ENCODE measurements at regions not wholly inside any gene's neighbourhood (a gene's known extent, or its start where the extent isn't known, plus 50 kb on each side); places are given as distances from the start of the nearest gene placed in this dataset.

DNA sequence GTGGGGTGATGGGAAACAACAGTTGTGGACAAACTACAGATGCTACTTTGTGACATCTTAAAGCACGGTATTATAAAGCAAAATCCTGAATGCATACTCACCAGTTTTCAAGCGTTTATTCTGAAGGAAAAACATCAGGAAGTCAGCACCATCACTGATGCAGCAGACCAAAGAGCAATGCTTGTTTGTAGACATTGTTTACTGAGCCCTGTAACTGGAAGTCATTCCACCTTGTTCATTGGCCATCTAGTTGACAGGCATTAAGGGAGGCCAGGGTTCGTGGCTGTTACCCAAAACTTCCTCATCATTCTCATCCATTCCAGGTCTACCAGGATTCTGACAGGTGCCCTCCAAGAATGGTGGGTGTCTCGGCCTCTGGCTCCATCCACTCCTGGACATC, 55.3 kb upstream of the FAM204A start:
- peaks cover 2% of the 10 kb centered on the region for H3K4me1 Mint-ChIP-seq (ENCODE audit: low read depth)
- H3K27me3 Mint-ChIP-seq, result no peaks in the 10 kb centered on the region
- TF ChIP-seq, protein P1, sequence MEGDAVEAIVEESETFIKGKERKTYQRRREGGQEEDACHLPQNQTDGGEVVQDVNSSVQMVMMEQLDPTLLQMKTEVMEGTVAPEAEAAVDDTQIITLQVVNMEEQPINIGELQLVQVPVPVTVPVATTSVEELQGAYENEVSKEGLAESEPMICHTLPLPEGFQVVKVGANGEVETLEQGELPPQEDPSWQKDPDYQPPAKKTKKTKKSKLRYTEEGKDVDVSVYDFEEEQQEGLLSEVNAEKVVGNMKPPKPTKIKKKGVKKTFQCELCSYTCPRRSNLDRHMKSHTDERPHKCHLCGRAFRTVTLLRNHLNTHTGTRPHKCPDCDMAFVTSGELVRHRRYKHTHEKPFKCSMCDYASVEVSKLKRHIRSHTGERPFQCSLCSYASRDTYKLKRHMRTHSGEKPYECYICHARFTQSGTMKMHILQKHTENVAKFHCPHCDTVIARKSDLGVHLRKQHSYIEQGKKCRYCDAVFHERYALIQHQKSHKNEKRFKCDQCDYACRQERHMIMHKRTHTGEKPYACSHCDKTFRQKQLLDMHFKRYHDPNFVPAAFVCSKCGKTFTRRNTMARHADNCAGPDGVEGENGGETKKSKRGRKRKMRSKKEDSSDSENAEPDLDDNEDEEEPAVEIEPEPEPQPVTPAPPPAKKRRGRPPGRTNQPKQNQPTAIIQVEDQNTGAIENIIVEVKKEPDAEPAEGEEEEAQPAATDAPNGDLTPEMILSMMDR (IDR thresholded peaks at IDR 0.05; ENCODE audit: unreplicated experiment), result no peak
- peaks cover 9% of the 10 kb centered on the region for H3K9me3 Mint-ChIP-seq (ENCODE audit: low read depth)
- no peak overlapping the region for H3K4me3 Mint-ChIP-seq (ENCODE audit: low read depth)
- H3K27ac Mint-ChIP-seq, result no peak overlapping the region
- DNase-seq (ENCODE audit: low spot score, unreplicated experiment), result no peak
- no peaks in the 10 kb centered on the region for H3K36me3 Mint-ChIP-seq (ENCODE audit: insufficient read depth)

DNA sequence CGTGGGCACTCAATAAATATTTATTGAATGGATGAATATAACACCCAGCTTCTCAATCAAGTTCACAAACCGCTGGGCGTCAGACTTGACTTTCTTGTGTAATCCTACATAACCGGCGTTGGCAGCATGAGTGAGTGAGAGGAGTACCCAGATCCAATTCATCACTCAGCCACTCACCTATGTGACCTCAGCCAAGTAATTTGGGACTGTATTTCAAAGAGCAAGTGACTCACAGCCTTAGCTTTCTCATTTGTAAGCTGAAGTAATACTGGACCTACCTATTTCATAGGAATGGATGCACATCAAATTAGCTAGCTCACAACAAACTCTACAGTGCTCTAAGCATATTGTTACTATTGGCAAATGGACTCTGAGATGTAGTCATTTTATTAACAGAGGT, 53.8 kb upstream of the FAM204A start:
- Mint-ChIP-seq H3K4me3 (ENCODE audit: low read depth) (no peak overlapping the region), H3K36me3 (ENCODE audit: insufficient read depth) (no peaks in the 10 kb centered on the region), H3K9me3 (ENCODE audit: low read depth) (no peaks in the 10 kb centered on the region), H3K27me3 (no peaks in the 10 kb centered on the region), H3K4me1 (ENCODE audit: low read depth) (peaks cover 2% of the 10 kb centered on the region), H3K27ac (no peak overlapping the region)
- no peak for DNase-seq (ENCODE audit: low spot score, unreplicated experiment)
- TF ChIP-seq, protein P1 (IDR thresholded peaks at IDR 0.05; ENCODE audit: unreplicated experiment), result no peak

DNA sequence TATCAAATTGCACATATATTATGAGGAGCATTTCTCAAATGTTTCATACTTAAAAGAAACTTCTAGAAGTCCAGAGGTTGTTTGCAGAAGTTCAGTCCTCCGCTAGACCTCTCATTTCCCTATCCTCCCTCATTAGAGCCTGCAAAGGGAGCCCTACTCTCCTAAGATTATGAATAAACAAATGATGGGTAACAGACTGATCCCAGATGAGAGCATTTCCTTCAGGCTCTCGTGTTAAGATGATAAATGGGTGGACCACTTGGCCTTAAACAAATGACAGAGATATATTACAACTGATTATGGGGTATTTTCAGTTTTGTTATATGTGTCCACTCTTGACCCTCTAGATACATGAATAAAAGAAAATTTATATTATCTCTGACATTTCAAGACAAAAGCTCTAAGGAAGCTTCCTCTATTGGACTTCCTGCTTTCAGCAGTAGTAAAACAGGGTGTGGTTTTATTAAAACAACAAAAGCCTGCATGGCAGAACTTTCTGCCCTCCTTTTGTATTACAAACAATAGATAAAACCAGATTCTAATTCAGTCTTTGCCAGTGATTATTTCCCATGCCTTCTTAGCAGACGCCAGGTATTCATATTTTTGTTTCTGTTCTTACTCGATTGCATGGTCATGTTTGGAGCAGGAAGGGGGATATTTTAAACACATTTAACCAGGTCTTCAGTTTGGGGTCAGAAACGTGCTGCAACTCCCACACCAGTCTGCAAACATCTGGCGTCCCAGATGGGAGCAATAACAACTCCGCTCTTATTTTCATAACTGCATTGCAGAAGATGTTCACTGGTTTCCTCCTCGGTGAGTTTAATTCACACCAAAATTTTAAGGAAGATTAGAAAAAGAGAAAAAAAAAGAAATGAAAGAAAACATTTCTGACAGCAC, 52.4 kb upstream of the FAM204A start:
- no peak for DNase-seq (ENCODE audit: low spot score, unreplicated experiment)
- Mint-ChIP-seq H3K9me3 (ENCODE audit: low read depth) (no peaks in the 10 kb centered on the region), H3K27ac (no peak overlapping the region), H3K36me3 (ENCODE audit: insufficient read depth) (no peaks in the 10 kb centered on the region), H3K4me1 (ENCODE audit: low read depth) (peaks cover 2% of the 10 kb centered on the region), H3K4me3 (ENCODE audit: low read depth) (no peak overlapping the region), H3K27me3 (no peaks in the 10 kb centered on the region)
- TF ChIP-seq, protein P1 (IDR thresholded peaks at IDR 0.05; ENCODE audit: unreplicated experiment), result no peak

DNA sequence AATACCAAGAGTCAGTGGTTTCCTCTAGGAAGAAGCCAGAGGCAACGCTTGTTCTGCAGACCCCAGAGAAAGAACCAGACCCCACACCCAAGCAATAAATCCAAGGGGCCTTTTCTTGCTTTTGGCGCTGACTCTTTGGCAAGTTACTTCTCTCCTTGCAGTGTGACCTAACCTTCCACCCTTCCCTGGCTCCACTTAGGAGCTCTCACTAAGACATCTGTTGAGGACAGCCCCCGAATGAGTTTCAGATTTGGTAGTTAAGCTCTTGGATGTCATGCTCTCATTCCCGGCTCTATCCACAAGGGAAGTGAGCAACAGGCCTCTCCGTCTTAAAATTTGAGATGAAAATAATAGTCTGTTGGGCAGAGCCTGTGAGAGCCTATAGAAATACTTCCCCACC, 50.6 kb upstream of the FAM204A start:
- Mint-ChIP-seq H3K4me3 (ENCODE audit: low read depth) (no peak overlapping the region), H3K9me3 (ENCODE audit: low read depth) (peaks cover 4% of the 10 kb centered on the region), H3K27ac (no peak overlapping the region), H3K27me3 (no peaks in the 10 kb centered on the region), H3K4me1 (ENCODE audit: low read depth) (peaks cover 2% of the 10 kb centered on the region), H3K36me3 (ENCODE audit: insufficient read depth) (no peaks in the 10 kb centered on the region)
- DNase-seq (ENCODE audit: low spot score, unreplicated experiment), result no peak
- TF ChIP-seq, protein P1 (IDR thresholded peaks at IDR 0.05; ENCODE audit: unreplicated experiment), result no peak
